Colonic mucosa (tissue), 4 donors: ENCODE measurements at regions not wholly inside any gene's neighbourhood (a gene's known extent, or its start where the extent isn't known, plus 50 kb on each side); places are given as distances from the start of the nearest gene placed in this dataset.

Source experiments
- DNase-seq: peaks from one replicate; pipeline ENCODE4 v3.0.0-alpha.2; 2020
- H3K27ac ChIP-seq: fragments of 200-600 bp; one replicate; pipeline ENCODE4 v1.8.0; 2021
- H3K27me3 ChIP-seq: fragments of 200-600 bp; one replicate; pipeline ENCODE4 v1.8.0; 2021
- H3K36me3 ChIP-seq: fragments of 200-600 bp; one replicate; pipeline ENCODE4 v1.8.0; 2021
- H3K4me1 ChIP-seq: fragments of 200-600 bp; one replicate; pipeline ENCODE4 v1.8.0; 2021; ENCODE audit warnings: mild to moderate bottlenecking
- H3K4me3 ChIP-seq: fragments of 200-600 bp; one replicate; pipeline ENCODE4 v1.8.0; 2021
- H3K9ac ChIP-seq, 2 donors: one replicate each; pipeline ENCODE4 v1.7.0; 2013; ENCODE audit warnings: control low read depth in 2 of 2, low read depth in 2 of 2, low read length in 2 of 2
- H3K9me3 ChIP-seq: fragments of 200-600 bp; one replicate; pipeline ENCODE4 v1.8.0; 2021
- intact Hi-C: fragments of 100-400 bp; cut with DNase I; formaldehyde crosslinking; loops from one replicate; pipeline ENCODE4 v1.14.1; 2022
- TF ChIP-seq, protein P1 (sequence below): fragments of 200-600 bp; IDR thresholded peaks from one replicate; pipeline ENCODE4 v1.8.0; 2022; ENCODE audit warnings: antibody characterized with exemption, mild to moderate bottlenecking
- donor health status: healthy.
- donor health status: DM: no; HTN: no; CAD: no.
- donor health status: DM: no; HTN: no; CAD: no.

GRCh38 chr1:103267893-103268292 is 159.6 kb upstream of the COL11A1 start:
- H3K27ac ChIP-seq, result no peak overlapping the region
- no peaks in the 10 kb centered on the region for H3K27me3 ChIP-seq
- no peaks in the 10 kb centered on the region for H3K4me1 ChIP-seq
- intact Hi-C loops, result no loop called here
- no peak overlapping the region for H3K9ac ChIP-seq
- DNase-seq, result no peak
- H3K9me3 ChIP-seq, result no peaks in the 10 kb centered on the region
- no peaks in the 10 kb centered on the region for H3K36me3 ChIP-seq
- no peak overlapping the region for H3K4me3 ChIP-seq
- TF ChIP-seq, protein P1, sequence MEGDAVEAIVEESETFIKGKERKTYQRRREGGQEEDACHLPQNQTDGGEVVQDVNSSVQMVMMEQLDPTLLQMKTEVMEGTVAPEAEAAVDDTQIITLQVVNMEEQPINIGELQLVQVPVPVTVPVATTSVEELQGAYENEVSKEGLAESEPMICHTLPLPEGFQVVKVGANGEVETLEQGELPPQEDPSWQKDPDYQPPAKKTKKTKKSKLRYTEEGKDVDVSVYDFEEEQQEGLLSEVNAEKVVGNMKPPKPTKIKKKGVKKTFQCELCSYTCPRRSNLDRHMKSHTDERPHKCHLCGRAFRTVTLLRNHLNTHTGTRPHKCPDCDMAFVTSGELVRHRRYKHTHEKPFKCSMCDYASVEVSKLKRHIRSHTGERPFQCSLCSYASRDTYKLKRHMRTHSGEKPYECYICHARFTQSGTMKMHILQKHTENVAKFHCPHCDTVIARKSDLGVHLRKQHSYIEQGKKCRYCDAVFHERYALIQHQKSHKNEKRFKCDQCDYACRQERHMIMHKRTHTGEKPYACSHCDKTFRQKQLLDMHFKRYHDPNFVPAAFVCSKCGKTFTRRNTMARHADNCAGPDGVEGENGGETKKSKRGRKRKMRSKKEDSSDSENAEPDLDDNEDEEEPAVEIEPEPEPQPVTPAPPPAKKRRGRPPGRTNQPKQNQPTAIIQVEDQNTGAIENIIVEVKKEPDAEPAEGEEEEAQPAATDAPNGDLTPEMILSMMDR, result no peak

- no peaks in the 10 kb centered on the region for H3K4me1 ChIP-seq
- no peak for DNase-seq
- no peak overlapping the region for H3K27ac ChIP-seq
- TF ChIP-seq, protein P1, result no peak
- H3K9me3 ChIP-seq, result no peaks in the 10 kb centered on the region
- H3K9ac ChIP-seq, result no peak overlapping the region
- no peak overlapping the region for H3K4me3 ChIP-seq
- no peaks in the 10 kb centered on the region for H3K36me3 ChIP-seq
- H3K27me3 ChIP-seq, result no peaks in the 10 kb centered on the region
- intact Hi-C loops, result no loop called here
Measured at GRCh38 chr1:103267266-103267665, 158.9 kb upstream of the COL11A1 start.

DNA sequence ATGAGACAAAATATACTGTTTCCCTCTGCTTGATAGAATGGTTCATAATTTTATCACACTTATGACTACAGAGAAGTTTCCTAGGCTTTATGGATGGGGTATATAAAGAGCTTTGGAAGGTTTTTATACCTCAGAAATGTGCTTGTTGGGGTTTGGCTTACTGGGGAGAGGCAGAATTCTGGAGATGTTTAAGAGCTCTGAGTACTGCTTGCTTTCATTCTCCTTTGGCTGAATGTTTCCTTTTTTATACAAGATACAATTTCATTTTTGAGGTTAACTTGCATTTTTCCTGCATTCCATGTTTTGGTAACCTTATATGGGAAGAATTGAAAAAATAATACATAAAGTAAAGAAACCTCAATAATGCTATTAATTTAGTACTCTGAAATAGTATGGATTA is 157.7 kb upstream of the COL11A1 start:
- H3K4me1 ChIP-seq, result no peaks in the 10 kb centered on the region
- H3K27ac ChIP-seq, result no peak overlapping the region
- no peak overlapping the region for H3K9ac ChIP-seq
- no peak overlapping the region for H3K4me3 ChIP-seq
- no peaks in the 10 kb centered on the region for H3K27me3 ChIP-seq
- TF ChIP-seq, protein P1, result no peak
- no peak for DNase-seq
- intact Hi-C loops, result no loop called here
- no peaks in the 10 kb centered on the region for H3K36me3 ChIP-seq
- no peaks in the 10 kb centered on the region for H3K9me3 ChIP-seq

GRCh38 chr1:103265551-103265950 is 157.2 kb upstream of the COL11A1 start:
- no peak for DNase-seq
- Histone ChIP-seq H3K4me3 (no peak overlapping the region), H3K4me1 (no peaks in the 10 kb centered on the region), H3K27me3 (no peaks in the 10 kb centered on the region), H3K9ac (no peak overlapping the region), H3K9me3 (no peaks in the 10 kb centered on the region), H3K27ac (no peak overlapping the region), H3K36me3 (no peaks in the 10 kb centered on the region)
- TF ChIP-seq, protein P1, result no peak
- intact Hi-C loops, result no loop called here

GRCh38 chr1:103259982-103260381 is 151.7 kb upstream of the COL11A1 start:
- intact Hi-C loops, result no loop called here
- TF ChIP-seq, protein P1, result no peak
- H3K9ac ChIP-seq, result no peak overlapping the region
- H3K4me3 ChIP-seq, result no peak overlapping the region
- no peaks in the 10 kb centered on the region for H3K27me3 ChIP-seq
- H3K36me3 ChIP-seq, result no peaks in the 10 kb centered on the region
- no peak overlapping the region for H3K27ac ChIP-seq
- no peaks in the 10 kb centered on the region for H3K9me3 ChIP-seq
- no peaks in the 10 kb centered on the region for H3K4me1 ChIP-seq
- DNase-seq, result no peak

DNA sequence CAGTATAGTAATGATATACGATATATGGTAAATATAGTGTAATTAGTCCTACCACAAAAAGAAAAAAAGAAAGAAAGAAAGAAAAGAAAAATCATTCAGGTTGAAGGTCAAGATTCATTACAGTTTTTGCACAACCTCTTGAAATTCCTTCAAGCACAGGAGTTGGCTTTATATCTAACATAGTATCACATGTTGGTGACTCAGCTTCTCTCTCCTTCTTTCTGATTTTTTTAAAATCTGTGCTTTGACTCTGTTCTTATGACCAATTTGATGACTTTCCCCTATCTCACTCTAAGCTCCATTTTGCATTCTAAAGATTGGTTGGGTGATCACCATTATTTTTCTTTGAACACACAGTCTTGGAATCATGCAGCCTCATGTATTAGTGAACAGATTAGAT is 148.2 kb upstream of the COL11A1 start:
- no peak overlapping the region for H3K9ac ChIP-seq
- TF ChIP-seq, protein P1, result no peak
- no peak for DNase-seq
- no peaks in the 10 kb centered on the region for H3K36me3 ChIP-seq
- no peaks in the 10 kb centered on the region for H3K4me1 ChIP-seq
- H3K27me3 ChIP-seq, result no peaks in the 10 kb centered on the region
- H3K4me3 ChIP-seq, result no peak overlapping the region
- intact Hi-C loops, result no loop called here
- no peak overlapping the region for H3K27ac ChIP-seq
- no peaks in the 10 kb centered on the region for H3K9me3 ChIP-seq
